GM21717 (cell line): ENCODE measurements at regions not wholly inside any gene's neighbourhood (a gene's known extent, or its start where the extent isn't known, plus 50 kb on each side); places are given as distances from the start of the nearest gene placed in this dataset.
"Not testable (repeated sequence)": the region's sequence is repeated elsewhere in the genome, so short reads cannot be mapped to it uniquely, and the experiment has no call there.

ENCODE experiments used
- ATAC-seq: cut with Tn5 transposase; IDR thresholded peaks from one replicate; pipeline ENCODE4 v1.9.1; 2021; ENCODE audit warnings: mild to moderate bottlenecking, moderate library complexity; ENCODE audit not compliant: unreplicated experiment

DNA sequence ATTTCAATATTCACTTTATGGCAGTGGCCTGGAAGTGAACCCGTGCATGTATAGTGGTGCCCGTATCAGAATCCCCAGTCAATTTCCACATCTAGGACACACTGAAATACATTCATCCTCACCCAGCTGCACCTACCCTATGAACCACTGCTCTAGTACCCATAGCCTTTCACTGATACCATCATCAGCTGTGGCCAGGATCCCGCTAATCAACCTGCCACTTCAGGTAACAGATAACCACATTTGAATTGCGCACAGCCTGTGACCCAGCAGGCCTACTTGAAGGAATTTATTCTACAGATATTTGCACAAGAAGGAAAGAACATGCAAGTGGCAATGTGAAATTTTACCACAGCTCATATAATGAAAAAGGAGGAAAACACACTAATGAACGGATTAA lies 161.0 kb upstream of the CCDC54 start:
- no peak for ATAC-seq

DNA sequence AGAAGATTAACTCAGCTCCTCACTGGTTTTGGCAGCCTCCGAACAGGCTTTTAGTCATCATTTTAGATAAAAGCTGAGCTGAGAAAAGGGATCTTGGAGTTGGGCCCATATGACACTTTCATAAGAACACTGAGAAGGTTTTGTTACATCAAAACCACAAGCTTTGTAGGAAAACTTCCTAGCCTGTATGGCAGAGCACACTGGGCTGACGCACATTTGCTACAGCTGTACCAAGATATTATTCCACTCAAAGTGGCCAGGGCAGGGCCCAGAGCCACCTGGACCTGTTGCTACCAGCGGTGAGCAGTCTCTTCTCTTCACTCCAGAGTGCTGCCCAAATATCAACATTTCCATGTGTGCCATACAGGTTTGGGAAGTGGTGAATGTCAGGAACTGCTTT lies 160.5 kb upstream of the CCDC54 start:
- no peak for ATAC-seq

DNA sequence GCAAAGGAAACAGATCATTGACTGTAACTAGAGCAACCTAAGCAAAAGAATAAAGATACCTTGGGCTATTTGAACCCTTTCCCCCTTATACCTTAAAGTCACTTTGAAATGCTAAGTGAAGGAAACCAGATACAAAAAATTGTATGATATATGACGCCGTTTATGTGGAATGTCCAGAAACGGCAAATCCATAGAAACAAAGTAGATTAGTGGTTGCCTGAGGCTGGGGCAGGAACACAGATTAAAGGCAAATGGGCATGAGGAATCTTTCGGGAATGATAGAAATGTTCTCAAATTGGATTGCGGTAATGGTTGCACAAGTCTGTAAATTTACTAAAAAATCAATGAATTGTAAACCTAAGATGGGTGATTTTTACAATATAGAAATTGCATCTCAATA lies 160.1 kb upstream of the CCDC54 start:
- no peak for ATAC-seq

DNA sequence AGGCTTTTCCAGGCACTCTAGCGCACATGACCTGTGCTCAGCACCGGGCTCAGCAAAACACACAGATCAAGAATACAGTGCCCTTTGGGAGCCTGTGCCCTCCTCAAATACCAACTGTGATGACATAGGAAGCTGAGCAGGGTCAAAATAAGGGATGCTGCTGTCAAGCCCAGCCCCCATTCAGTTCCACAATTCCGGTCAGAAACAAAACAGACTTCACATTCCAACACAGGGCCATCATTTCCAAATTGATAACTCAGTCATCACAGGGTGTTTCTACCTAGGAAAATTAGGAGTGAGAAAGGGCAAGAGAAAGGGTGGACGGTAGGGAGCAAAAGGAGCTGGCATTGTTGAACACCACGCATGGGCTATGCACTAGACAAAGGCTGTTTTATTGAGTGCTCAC lies 158.4 kb upstream of the CCDC54 start:
- ATAC-seq = no peak

DNA sequence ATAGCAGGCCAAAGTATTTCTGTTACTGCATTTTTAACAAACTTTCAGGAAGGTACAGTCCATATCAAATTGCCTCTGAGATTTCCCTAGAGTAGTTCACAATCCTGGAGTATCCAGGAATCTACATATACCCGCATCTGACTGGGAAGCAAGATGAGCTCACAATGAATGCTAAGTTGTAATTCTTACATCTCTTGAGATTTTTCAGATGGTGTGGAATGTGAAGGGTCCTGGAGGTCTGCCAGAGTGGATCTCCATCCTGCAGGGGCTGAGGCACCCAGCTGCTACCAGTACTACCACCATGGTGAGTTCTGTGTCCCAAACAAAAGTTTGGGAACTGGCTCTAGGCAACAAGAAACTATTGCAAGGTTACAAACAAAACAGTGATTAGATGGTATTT lies 156.7 kb upstream of the CCDC54 start:
- no peak for ATAC-seq

GRCh38 chr3:107221856-107222255 lies 155.4 kb upstream of the CCDC54 start:
- ATAC-seq = no peak

DNA sequence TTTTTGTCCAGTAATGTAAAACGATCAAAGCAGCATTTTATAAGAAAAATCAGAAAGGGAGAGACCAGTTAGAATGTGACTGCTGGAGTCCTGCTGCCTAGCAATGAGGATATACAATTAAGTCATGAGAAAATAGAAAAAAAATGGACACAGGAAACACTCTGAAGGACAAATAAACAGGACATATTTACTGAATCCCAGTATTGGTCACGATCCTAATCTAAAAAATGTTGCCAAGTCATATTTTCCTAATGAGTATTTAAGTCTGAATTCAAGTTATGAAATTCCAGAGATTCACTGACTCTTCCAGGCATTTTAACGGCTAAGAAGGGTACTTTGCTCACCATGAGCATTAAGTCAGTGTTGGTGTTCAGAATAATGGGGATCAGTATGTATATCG lies 154.3 kb upstream of the CCDC54 start:
- ATAC-seq = no peak

DNA sequence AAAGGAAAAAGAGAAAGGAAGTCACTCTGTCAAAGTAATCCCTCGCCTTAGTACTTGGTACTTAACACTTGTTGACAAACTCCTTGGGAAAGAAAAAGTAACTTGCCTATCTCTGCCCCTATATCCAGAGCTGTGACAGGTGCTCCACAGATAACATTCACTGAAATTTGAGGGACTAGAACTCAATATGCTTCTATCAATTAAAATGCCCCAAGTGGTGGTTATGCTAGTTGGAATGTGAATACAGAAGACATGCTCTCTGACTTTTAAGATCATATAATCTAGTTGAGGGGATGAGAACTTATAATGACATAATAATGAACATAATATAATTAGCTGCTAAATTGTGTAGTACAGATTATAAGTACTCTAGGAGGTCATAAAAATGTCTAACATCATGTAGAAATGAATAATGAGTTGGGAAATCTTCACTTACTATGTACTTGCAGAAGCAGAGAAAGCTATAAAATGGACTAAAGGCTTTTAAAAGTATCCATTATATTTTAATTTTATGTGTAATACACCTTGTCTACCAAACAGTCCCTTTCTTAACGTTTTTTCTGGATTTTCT lies 153.1 kb upstream of the CCDC54 start:
- no peak for ATAC-seq

DNA sequence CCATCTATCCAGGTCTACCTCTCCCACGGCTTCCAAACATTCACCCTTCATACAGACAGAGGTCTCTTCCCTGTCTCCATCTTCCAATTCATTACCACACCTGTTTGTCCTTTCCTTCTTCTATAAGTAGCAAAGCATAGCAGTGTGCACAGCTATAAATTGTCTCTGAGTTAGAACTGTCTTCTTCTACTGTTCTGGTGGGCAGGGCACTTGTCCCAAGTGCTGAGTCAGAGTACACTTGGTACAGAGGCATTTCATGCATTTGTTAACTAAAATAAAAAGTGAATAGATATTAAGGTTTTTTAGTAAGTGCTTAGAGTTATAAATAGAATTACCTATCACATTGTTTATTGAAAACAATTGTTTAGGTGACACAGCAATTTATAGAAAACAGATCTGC lies 150.1 kb upstream of the CCDC54 start:
- ATAC-seq = no peak

DNA sequence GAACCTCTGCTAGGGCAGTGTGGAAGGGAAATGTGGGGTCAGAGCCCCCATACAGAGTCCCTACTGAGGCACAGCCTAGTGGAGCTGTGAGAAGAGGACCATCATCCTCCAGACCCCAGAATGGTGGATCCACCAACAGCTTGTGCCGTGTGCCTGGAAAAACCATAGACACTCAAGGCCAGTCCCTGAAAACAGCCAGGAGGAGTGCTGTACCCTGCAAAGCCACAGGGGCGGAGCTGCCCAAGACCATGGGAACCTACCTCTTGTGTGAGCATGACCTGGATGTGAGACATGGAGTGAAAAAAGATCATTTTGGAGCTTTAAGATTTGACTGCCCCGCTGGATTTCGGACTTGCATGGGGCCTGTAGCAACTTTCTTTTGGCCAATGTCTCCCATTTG lies 143.4 kb upstream of the CCDC54 start:
- not testable (repeated sequence) for ATAC-seq

DNA sequence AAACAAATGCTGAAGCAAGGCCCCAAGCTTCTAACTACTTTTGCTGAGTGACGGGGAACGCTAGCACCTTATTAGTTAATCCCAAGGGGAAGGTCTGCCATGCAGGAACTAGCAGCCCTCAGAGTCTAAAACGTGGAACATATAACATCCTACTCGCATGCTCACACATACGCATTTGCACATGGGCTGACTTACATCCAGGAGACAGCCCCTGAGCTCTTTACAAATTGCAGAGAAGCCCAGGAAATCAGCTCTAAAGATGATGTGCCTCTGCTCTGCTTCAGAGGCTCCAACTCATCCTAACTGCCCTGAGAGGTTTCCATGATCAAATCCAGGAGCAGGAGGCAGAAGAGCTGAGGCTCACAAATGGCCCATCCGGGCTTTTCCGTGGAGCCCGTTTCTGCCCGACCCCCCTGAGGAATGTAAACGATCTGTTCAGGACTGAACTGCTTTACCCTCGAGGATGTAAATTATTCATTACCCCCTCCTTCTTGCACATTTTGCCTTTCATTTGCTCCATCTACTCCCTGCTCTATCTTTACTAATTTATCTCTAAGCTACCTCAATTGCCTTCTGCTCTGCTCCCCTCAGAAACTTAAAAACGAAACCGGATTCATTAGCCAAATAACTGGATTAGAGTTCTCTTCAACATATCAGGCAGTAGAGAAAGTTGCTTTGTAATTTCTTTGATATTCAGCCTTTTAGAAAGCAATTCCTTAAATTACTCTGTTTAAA lies 141.9 kb upstream of the CCDC54 start:
- no peak for ATAC-seq

DNA sequence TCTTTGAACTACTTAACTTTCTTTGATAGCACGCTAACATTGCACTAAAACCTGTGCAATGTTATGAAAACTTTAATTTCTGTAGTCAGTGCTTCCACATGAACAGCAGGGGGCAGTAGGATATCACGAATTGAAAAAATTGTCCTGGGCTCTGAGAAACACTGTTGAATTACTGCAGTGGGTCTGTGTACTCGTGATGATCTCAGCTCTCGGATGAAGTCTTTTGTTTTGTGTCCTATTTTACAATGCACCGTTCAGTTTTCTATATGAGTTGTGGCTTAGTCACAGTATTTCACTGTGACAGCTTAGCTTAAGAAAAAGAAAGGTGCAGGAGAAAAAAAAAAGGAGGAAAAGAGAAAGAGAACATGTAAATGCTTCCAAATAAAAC lies 141.3 kb upstream of the CCDC54 start:
- peak; percentile 62 for ATAC-seq

DNA sequence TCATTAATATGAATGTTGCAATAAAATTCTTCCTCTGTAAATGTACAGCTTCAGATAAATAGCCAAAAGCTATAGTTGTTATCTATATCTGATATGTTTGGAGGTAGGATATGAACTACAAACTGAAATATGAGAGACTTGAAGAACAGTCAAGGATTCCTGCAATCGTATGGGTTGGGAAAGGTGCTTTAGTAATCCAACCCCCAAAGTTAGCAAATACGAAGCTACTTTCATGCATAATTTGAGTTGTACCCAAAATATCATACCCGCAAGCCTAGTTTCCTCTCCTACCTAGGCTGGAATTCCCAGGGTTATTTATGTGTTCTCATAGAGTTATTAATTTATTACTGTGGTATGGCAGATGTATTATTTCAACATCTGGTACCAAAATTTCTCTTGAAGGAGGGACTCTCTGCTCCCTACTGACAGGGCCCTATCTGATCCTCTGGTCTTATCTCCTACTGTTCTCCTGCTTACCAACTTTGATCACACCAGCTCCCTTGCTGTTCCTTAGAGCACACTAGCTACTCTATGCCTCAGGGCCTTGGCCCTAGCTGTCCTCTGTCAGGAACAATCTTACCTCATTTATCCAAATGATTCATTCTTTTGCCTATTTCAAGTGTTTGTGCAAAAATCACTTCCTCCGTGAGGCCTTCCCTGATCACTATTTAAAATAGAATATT lies 140.4 kb upstream of the CCDC54 start:
- no peak for ATAC-seq

DNA sequence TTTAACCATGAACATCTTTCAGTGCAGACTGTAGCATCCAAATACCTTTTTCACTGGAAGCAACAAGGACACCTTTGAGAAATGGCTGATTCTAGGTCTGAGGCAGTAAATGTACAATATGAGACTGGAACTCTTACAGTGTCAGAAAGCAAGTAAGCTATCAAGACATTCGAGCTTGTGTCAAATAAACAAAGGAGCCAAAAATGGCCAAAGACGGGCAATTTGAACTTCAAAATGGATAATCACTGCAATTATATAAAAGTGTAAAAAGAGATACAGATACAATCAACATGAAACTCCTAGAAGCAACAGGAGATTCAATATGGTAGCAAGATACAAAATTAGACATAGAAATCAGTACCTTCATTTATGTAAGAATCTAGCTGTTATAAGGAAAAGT lies 138.5 kb upstream of the CCDC54 start:
- ATAC-seq = no peak

- no peak for ATAC-seq
These were observed 137.5 kb upstream of the CCDC54 start for GRCh38 chr3:107239703-107240102.

DNA sequence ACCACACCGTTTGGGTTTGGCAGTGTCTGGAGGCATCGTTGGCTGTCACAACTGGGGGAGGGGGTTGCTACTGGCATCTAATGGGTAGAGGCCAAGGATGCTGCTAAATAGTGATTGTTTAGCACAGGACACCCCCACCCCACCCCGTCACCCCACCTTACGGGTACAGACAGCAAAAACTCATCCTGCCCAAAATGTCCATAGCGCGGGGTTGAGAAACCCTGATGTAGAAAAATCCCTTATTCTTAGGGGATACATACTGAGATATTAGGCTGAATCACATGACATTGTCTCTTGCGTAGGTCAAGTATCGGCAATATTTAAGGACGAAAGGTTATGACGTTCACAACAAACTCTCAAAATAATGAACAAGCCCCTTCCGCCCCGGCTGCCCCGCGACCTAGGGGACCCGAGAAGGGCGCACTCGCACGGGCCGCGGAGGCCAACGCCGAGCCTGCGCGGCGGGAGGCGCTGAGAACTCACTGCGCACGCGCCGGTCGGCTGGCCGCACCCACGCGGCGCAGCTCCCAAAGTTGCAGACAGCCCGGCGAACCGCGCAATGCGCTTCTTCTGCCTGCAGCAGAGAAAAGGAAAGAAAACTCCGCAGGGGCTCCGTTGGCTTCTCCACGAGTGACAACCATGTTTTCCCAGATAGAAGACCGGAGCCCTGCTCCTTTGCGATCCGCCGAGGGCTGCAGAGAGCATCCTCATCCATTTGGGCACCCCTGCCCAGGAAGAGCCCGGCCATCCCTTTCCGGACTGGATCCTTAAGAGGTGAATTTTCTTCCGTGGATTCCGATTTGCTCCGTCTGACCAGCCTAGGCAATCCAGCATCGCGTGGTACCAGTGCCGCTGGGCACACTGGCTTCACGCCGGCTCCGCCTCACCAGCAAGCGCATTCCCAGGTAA lies 136.8 kb upstream of the CCDC54 start:
- peak; percentile 94 for ATAC-seq

DNA sequence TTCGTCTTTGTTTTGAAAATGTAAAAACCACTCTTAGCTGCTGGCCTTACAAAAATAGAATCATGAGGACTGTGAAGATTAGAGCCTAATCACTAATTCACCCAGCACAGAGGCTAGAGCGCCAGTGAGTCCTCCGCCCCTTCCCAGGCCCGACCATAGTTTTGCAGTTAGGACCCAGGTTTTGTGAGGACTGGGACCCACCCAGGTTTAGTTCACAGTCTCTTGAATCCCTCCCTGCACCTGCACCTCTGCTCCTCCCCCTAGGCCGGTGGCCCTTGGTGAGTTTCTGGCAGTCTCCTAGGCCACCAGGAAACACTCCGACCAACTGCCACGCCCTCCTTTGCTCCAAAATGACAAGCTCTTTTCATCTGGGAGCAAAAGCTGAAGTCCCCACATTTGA lies 136.0 kb upstream of the CCDC54 start:
- ATAC-seq = peak; percentile 55

DNA sequence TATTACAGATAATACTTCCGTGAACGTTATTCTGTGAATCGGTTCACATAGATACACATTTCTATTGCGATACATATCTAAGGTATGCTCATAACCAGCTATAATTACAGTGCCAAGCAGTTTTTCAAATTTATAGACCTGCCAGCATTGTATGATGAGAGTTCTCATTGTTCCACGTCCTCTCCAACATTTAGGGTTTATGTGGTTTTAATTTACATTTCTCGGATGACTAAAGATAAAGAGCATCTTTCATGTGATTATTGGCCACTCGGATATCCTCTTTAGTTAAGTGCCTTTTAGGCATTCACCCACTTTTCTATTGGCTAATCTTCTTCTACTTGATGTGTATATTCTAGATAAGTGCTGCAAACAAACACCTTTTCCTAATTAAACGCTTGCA lies 134.7 kb upstream of the CCDC54 start:
- ATAC-seq = no peak

GRCh38 chr3:107247116-107247515 lies 130.1 kb upstream of the CCDC54 start:
- no peak for ATAC-seq

GRCh38 chr3:107249132-107249531 lies 128.1 kb upstream of the CCDC54 start:
- ATAC-seq = no peak

DNA sequence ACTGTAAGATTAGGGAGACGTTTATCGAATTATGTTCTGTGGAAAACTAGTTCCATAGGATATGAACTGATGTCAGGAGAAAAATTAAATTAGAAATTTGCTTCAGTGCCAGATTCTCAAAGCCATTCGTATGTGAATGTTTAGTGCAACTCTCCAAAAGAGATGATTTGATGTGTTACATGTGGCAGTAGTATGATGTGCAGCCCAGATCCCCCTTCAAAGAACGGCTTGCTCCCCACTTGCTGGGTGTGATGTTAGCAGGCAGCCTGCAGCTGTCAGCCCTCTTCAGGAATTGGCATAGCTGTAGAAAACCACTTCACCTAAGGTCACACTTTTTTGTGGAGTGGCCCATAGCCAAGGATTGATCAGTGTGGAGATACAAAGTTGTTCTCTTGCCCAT lies 127.0 kb upstream of the CCDC54 start:
- ATAC-seq = no peak
